ENCODE measurements at regions not wholly inside any gene's neighbourhood (a gene's known extent, or its start where the extent isn't known, plus 50 kb on each side); places are given as distances from the start of the nearest gene placed in this dataset.

DNA sequence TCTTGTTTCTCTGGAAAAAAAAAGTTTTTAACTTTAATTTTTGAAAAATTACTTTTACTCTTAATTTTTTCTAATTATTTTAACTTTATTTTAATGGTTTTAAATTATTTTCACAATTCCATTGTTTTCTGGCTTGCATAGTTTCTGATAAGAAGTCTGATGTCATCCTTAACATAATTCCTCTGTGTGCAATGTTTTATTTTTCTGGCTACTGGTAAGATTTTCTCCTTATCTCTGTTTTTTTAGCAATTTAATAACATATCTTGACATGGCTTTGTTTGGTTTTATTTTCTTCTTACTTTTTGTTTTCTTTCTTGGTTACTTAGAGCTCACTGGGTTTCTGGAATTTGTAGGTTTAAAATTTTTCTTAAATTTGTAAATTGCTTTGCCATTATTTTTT is 114.8 kb downstream of the TBXT start:
- TF ChIP-seq, protein P1, sequence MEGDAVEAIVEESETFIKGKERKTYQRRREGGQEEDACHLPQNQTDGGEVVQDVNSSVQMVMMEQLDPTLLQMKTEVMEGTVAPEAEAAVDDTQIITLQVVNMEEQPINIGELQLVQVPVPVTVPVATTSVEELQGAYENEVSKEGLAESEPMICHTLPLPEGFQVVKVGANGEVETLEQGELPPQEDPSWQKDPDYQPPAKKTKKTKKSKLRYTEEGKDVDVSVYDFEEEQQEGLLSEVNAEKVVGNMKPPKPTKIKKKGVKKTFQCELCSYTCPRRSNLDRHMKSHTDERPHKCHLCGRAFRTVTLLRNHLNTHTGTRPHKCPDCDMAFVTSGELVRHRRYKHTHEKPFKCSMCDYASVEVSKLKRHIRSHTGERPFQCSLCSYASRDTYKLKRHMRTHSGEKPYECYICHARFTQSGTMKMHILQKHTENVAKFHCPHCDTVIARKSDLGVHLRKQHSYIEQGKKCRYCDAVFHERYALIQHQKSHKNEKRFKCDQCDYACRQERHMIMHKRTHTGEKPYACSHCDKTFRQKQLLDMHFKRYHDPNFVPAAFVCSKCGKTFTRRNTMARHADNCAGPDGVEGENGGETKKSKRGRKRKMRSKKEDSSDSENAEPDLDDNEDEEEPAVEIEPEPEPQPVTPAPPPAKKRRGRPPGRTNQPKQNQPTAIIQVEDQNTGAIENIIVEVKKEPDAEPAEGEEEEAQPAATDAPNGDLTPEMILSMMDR (IDR thresholded peaks at IDR 0.05), result no peak
- TF ChIP-seq EZH2 (IDR thresholded peaks at IDR 0.05; ENCODE audit: borderline replicate concordance, insufficient read depth, low read depth, low read length, poor library complexity, severe bottlenecking), result no peak

Data from B cell (primary cell).